SU-DHL-6 (cell line): ENCODE measurements at regions not wholly inside any gene's neighbourhood (a gene's known extent, or its start where the extent isn't known, plus 50 kb on each side); places are given as distances from the start of the nearest gene placed in this dataset.

Experiments used
- H2AFZ ChIP-seq: fragments of 200-600 bp; sonication (generic); 2 replicates; pipeline ENCODE4 v1.6.1; 2014; ENCODE audit warnings: low read depth, mild to moderate bottlenecking, moderate library complexity, mixed read lengths, antibody characterized with exemption, low read length; ENCODE audit not compliant: severe bottlenecking
- H3F3A ChIP-seq: fragments of 200-600 bp; shearing (Covaris generic); 2 replicates; pipeline ENCODE4 v1.6.0; 2016; ENCODE audit warnings: antibody characterized with exemption, mild to moderate bottlenecking; ENCODE audit not compliant: insufficient read depth
- H3K27ac ChIP-seq: fragments of 200-600 bp; sonication (generic); 2 replicates; pipeline ENCODE4 v1.5.1; 2016; ENCODE audit warnings: low read depth, mild to moderate bottlenecking, low read length, moderate library complexity, mixed read lengths
- H3K27me3 ChIP-seq: fragments of 200-600 bp; sonication (generic), shearing (Covaris generic); 2 replicates; pipeline ENCODE4 v1.6.0; 2014; ENCODE audit warnings: mild to moderate bottlenecking, low read length
- H3K36me3 ChIP-seq: fragments of 200-600 bp; sonication (generic); 2 replicates; pipeline ENCODE4 v1.6.1; 2014; ENCODE audit warnings: mild to moderate bottlenecking, low read length, mixed read lengths
- H3K4me2 ChIP-seq: fragments of 300-600, 200-600 bp; shearing (Covaris generic), sonication (generic); 2 replicates; pipeline ENCODE4 v1.6.0; 2014; ENCODE audit warnings: low read length, low read depth, mild to moderate bottlenecking; ENCODE audit not compliant: poor library complexity, severe bottlenecking
- H3K4me3 ChIP-seq: fragments of 200-600 bp; sonication (generic); 2 replicates; pipeline ENCODE4 v1.5.1; 2014; ENCODE audit warnings: antibody characterized with exemption, low read length, mild to moderate bottlenecking, mixed read lengths; ENCODE audit not compliant: insufficient read depth, poor library complexity, severe bottlenecking
- H3K79me2 ChIP-seq: fragments of 200-600 bp; sonication (generic); 2 replicates; pipeline ENCODE4 v1.6.1; 2014; ENCODE audit warnings: mild to moderate bottlenecking, low read length, moderate library complexity; ENCODE audit not compliant: insufficient read depth
- H3K9ac ChIP-seq: fragments of 200-600 bp; sonication (generic); 2 replicates; pipeline ENCODE4 v1.7.0; 2014; ENCODE audit warnings: mild to moderate bottlenecking, low read length
- H3K9me2 ChIP-seq: fragments of 200-600 bp; sonication (generic); replicated peaks from 2 replicates; pipeline ENCODE4 v1.6.1; 2014; ENCODE audit warnings: low read length; ENCODE audit not compliant: insufficient read depth
- H3K9me3 ChIP-seq: fragments of 200-600 bp; sonication (generic); 2 replicates; pipeline ENCODE4 v1.6.1; 2014; ENCODE audit warnings: low read length, mixed read lengths; ENCODE audit not compliant: insufficient read depth
- H4K20me1 ChIP-seq: fragments of 200-600 bp; sonication (generic); 2 replicates; pipeline ENCODE4 v1.6.1; 2014; ENCODE audit warnings: low read depth, mild to moderate bottlenecking, antibody characterized with exemption, low read length, moderate library complexity, mixed read lengths
- CTCF ChIP-seq: fragments of 200-600 bp; sonication (generic); IDR thresholded peaks from one replicate; pipeline ENCODE4 v1.5.1; 2017; ENCODE audit warnings: antibody characterized with exemption, mild to moderate bottlenecking, low read length, moderate library complexity; ENCODE audit not compliant: insufficient read depth, poor library complexity, severe bottlenecking
- EZH2phosphoT487 ChIP-seq: fragments of 200-600 bp; sonication (generic), shearing (Covaris generic); conservative IDR thresholded peaks from 2 replicates; pipeline ENCODE4 v1.6.1; 2018; ENCODE audit warnings: mild to moderate bottlenecking, antibody characterized with exemption, low read length, moderate library complexity, mixed read lengths

GRCh38 chr14:41957459-41957858 is 350.8 kb downstream of the LRFN5 start:
- H2AFZ ChIP-seq, result peak overlapping the region; percentile 1
- H3K9me2 ChIP-seq, result no peaks in the 10 kb centered on the region
- no peak overlapping the region for H3K27ac ChIP-seq

More at GRCh38 chr14:41957459-41957858, 350.8 kb downstream of the LRFN5 start:
- Histone ChIP-seq H3K4me2 (no peak overlapping the region), H3K9ac (no peak overlapping the region), H3K27me3 (no peaks in the 10 kb centered on the region), H3F3A (no peaks in the 10 kb centered on the region), H3K79me2 (no peaks in the 10 kb centered on the region), H3K36me3 (no peaks in the 10 kb centered on the region), H3K9me3 (peaks cover 6% of the 10 kb centered on the region; the same call in 1 of the 2 replicates), H3K4me3 (no peak overlapping the region), H4K20me1 (no peaks in the 10 kb centered on the region)
- TF ChIP-seq CTCF (no peak), EZH2phosphoT487 (no peak)
